ENCODE measurements at regions not wholly inside any gene's neighbourhood (a gene's known extent, or its start where the extent isn't known, plus 50 kb on each side); places are given as distances from the start of the nearest gene placed in this dataset.

DNA sequence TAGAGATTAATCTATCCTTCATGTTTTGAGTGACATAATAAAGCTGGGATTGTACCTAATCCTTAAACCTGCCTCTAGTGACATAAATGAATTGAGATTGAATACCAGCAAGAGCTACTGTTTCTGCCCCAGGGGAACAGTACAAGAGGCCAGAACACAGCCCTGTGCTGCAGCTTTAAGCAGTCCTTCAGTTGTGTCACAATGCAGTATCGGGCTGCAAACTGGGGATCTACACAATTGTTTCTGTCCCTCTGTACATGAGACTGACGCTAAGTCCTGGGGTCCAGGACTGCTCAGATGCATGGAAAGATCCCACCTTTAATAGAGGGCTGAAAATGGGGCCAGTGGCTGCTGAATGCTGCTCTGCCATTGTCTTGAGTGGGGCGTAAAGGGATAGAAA is 87.5 kb downstream of the MINAR1 start:
- POLR2A ChIA-PET (ENCODE audit: low non-redundant PET), result no interaction called here
- no peak for DNase-seq (ENCODE audit: low spot score)
- TF ChIP-seq, protein P1, sequence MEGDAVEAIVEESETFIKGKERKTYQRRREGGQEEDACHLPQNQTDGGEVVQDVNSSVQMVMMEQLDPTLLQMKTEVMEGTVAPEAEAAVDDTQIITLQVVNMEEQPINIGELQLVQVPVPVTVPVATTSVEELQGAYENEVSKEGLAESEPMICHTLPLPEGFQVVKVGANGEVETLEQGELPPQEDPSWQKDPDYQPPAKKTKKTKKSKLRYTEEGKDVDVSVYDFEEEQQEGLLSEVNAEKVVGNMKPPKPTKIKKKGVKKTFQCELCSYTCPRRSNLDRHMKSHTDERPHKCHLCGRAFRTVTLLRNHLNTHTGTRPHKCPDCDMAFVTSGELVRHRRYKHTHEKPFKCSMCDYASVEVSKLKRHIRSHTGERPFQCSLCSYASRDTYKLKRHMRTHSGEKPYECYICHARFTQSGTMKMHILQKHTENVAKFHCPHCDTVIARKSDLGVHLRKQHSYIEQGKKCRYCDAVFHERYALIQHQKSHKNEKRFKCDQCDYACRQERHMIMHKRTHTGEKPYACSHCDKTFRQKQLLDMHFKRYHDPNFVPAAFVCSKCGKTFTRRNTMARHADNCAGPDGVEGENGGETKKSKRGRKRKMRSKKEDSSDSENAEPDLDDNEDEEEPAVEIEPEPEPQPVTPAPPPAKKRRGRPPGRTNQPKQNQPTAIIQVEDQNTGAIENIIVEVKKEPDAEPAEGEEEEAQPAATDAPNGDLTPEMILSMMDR (conservative IDR thresholded peaks at IDR 0.05; ENCODE audit: low read depth), result no peak
- CTCF ChIA-PET, result no interaction called here
- H3K27ac ChIP-seq, result no peak overlapping the region

DNA sequence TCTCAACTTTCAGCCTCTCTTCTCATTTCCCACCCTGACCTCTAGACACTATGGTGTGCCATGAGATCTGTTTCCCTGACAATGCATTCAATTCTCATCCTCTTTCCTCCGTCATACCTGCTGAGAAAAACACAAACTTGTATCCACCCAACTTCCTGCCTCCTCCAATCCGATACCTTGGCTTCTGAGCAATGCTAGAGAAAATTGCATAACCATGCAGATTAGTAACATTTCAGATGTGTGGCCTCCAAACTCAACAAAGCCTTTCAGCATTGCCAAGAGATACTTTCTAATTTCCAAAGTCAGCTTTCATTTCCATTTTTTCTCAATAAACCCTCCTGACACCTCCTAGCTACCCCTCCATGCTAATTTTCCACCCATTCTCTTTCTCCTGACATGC is 88.5 kb downstream of the MINAR1 start:
- no peak for DNase-seq (ENCODE audit: low spot score)
- CTCF ChIA-PET, result interaction anchor here (0.7 kb wide), 1 partner anchor 181 kb away, joined by 3 read pairs; no protein-coding TSS in a partner anchor
- POLR2A ChIA-PET (ENCODE audit: low non-redundant PET), result no interaction called here
- H3K27ac ChIP-seq, result no peak overlapping the region
- TF ChIP-seq, protein P1 (conservative IDR thresholded peaks at IDR 0.05; ENCODE audit: low read depth), result no peak

DNA sequence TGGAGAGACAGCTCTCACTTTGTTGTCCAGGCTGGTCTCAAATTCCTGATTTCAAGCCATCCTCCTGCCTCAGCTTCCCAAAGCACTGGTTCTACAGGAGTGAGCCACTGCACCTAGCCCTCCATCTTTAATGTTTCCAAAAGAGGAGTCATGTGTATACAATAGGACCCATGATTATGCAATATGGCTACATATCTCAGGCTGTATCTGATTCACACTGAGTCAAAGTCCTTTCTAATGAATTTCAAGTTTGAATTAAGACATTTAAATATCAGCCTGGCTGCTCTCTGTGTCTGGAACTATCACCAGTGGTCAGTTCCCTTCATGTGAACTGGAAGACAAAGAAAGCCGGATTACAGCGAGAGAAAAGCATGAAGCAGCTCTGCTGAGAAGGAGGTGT is 90.5 kb downstream of the MINAR1 start:
- ChIA-PET POLR2A (ENCODE audit: low non-redundant PET) (no interaction called here), CTCF (interaction anchor here (0.6 kb wide), 1 partner anchor 277 kb away, joined by 3 read pairs; no protein-coding TSS in a partner anchor)
- TF ChIP-seq, protein P1 (conservative IDR thresholded peaks at IDR 0.05; ENCODE audit: low read depth), result no peak
- no peak for DNase-seq (ENCODE audit: low spot score)
- no peak overlapping the region for H3K27ac ChIP-seq

DNA sequence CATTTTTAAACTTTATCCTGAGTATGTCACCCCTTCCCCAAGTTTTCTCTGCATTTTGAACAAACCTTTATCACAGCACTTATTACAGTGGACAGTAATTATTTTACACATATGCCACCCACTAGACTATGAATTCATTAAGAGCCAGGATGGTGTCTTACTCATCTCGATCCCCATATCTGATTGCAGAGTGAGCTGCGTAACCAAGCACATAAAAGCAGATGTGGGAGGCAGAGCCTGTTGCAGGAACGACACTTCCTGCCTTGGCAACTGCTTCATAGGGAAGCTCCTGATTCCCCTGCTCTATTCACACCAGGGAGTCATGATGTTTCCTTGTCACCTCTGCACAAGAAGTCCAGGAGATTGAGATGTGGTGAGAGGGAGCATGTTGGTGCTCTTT is 91.1 kb downstream of the MINAR1 start:
- CTCF ChIA-PET, result interaction anchor here (0.6 kb wide), 1 partner anchor 14 kb away, joined by 3 read pairs; no protein-coding TSS in a partner anchor
- DNase-seq (ENCODE audit: low spot score), result no peak
- TF ChIP-seq, protein P1 (conservative IDR thresholded peaks at IDR 0.05; ENCODE audit: low read depth), result no peak
- H3K27ac ChIP-seq, result no peak overlapping the region
- POLR2A ChIA-PET (ENCODE audit: low non-redundant PET), result no interaction called here

DNA sequence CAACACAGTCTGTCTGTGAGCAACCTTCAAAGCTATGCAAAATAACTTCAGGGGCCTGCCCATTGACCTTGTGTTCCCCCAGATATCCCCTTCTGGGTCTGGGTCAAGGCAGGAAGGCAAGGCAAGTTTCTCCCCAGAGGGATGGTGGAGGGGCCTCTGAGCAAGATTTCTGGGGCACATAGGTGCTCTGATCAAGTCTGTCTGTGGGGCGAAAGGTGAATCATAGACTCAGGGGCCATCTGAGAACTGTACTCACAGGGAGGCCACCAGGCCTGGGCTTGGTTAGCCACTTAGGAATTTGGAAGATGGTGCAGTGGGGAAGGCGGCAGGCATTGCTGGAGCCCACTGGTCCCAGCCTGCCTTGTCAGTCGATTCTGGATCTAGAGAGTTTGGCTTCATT is 92.4 kb downstream of the MINAR1 start:
- H3K27ac ChIP-seq, result no peak overlapping the region
- DNase-seq (ENCODE audit: low spot score), result no peak
- ChIA-PET POLR2A (ENCODE audit: low non-redundant PET) (no interaction called here), CTCF (no interaction called here)
- TF ChIP-seq, protein P1 (conservative IDR thresholded peaks at IDR 0.05; ENCODE audit: low read depth), result no peak

DNA sequence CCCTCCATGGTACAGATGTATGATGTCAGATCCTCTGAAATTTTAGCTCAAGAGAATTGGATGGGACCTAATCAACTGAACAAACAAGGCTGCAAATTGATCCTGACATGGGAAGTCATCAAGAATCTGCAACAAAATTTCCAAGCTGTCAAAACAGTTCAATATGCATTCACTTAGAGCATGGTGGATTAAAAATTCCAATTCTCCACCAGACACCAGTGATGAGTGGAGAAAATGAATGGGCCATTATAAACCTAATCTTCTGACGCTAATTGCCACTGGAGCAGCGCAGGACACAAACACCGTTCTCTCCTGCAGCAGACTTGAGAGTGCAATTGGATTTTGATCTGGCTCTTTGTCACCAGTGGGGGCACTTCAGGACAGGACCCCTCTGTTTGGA is 94.2 kb downstream of the MINAR1 start:
- TF ChIP-seq, protein P1 (conservative IDR thresholded peaks at IDR 0.05; ENCODE audit: low read depth), result no peak
- no peak for DNase-seq (ENCODE audit: low spot score)
- H3K27ac ChIP-seq, result no peak overlapping the region
- ChIA-PET CTCF (no interaction called here), POLR2A (ENCODE audit: low non-redundant PET) (no interaction called here)

DNA sequence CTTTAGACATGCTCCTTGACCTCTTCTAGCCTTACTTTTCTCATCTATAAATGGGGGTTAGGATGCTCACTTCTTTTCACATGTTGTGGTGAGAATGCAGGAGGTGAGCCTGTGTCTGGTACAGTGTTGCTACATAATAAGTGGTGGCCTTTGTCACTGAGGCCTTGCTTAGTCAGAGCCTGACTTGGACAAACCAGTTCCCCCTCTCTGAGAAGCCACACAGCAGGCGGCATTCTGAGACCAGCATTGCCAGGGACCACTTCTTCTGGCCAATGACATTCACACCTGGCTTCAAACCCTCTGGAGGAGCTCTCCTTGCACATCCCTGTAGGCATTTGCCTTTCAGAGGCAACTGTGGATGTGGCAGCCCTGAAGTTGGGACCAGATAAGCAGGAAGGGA is 95.7 kb downstream of the MINAR1 start:
- ChIA-PET POLR2A (ENCODE audit: low non-redundant PET) (no interaction called here), CTCF (no interaction called here)
- TF ChIP-seq, protein P1 (conservative IDR thresholded peaks at IDR 0.05; ENCODE audit: low read depth), result no peak
- no peak for DNase-seq (ENCODE audit: low spot score)
- H3K27ac ChIP-seq, result no peak overlapping the region

Measured in RWPE1 (cell line).